ENCODE measurements at regions not wholly inside any gene's neighbourhood (a gene's known extent, or its start where the extent isn't known, plus 50 kb on each side); places are given as distances from the start of the nearest gene placed in this dataset.

DNA sequence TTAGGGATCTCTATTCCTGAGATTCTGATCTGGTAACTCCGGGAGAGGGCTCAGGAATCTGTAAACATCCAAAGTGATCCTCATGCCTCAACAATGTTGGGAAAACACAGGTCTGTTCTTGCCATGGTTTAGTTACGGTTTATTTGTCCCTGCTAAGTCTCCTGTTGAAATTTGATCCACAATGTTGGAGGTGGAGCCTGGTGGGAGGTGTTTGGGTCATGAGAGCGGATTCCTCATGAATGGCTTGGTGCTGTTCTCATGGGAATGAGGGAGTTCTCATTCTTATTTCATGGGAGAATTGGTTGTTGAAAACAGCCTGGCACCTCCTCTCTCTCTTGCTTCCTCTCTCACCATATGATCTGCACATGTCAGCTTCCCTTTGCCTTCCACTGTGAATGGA lies 608.6 kb upstream of the GOT2 start (continued):
- TF ChIP-seq, protein P1, sequence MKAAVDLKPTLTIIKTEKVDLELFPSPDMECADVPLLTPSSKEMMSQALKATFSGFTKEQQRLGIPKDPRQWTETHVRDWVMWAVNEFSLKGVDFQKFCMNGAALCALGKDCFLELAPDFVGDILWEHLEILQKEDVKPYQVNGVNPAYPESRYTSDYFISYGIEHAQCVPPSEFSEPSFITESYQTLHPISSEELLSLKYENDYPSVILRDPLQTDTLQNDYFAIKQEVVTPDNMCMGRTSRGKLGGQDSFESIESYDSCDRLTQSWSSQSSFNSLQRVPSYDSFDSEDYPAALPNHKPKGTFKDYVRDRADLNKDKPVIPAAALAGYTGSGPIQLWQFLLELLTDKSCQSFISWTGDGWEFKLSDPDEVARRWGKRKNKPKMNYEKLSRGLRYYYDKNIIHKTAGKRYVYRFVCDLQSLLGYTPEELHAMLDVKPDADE (CRISPR knock-in tag; IDR thresholded peaks at IDR 0.05): no peak

DNA sequence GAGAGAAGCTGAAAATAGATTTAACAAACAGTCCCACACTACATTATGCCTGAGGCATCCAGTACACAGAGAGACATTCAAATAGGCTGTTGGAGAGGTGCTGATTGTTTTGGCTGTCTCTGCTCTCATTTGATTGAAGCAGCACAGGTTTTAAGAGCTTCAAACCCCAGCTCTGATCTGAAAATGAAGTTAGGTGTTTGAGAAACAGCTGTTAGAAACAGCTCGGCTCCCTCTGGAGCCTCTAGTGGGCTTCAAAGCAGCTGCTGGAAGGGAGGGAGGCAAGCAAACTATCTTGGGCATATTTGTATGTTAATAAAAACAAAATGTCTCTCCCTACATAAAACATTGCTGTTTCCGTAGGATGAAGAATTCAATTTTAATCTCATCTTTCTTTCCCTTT lies 607.3 kb upstream of the GOT2 start:
- Histone ChIP-seq H3K27ac (ENCODE audit: extremely low read length, insufficient read depth, low read length) (no peak overlapping the region), H3K27me3 (ENCODE audit: control insufficient read depth in 1 of 2, insufficient read depth in 2 of 2, low read length in 2 of 2) (no peaks in the 10 kb centered on the region; a peak in 1 of 5 replicates), H3K9ac (ENCODE audit: insufficient read depth, low read depth, low read length) (no peak overlapping the region), H3K36me3 (replicated peaks in 1 of 2; ENCODE audit: control insufficient read depth in 1 of 2, insufficient read depth in 2 of 2, low read length in 2 of 2) (no peaks in the 10 kb centered on the region), H3K79me2 (ENCODE audit: insufficient read depth, low read length) (no peaks in the 10 kb centered on the region), H3K4me3 (replicated peaks in 1 of 3; ENCODE audit: insufficient read depth in 1 of 3, low read depth in 2 of 3, low read length in 3 of 3) (no peak overlapping the region), H3K9me3 (ENCODE audit: low read length) (no peaks in the 10 kb centered on the region), H3K4me1 (ENCODE audit: insufficient read depth, low read length) (no peaks in the 10 kb centered on the region), H2AFZ (ENCODE audit: low read length) (no peak overlapping the region), H4K20me1 (ENCODE audit: insufficient read depth, low read length) (no peaks in the 10 kb centered on the region), H3K4me2 (ENCODE audit: low read depth, low read length) (no peak overlapping the region)
- ChIA-PET CTCF (ENCODE audit: low intra/inter-chr PET ratio, low total read pairs) (no interaction called here), POLR2A (no interaction called here)
- DNase-seq (ENCODE audit: low spot score) (no peak), ATAC-seq (peak; percentile 51; the same call in 2 of the 3 replicates), FAIRE-seq (no peak)
- WGBS (ENCODE audit: low lambda C conversion rate): 8% methylated on average over 2 of the region's 2 CpGs
- TF ChIP-seq ZNF224 (CRISPR knock-in tag; IDR thresholded peaks at IDR 0.05): no peak
- no peak for TF ChIP-seq ZBTB7B (CRISPR knock-in tag; IDR thresholded peaks at IDR 0.05)
- no peak for TF ChIP-seq KLF11 (CRISPR knock-in tag; IDR thresholded peaks at IDR 0.05)
- no TSS peak for BruUV-seq (replicated peaks)
- in situ Hi-C loops (cut with HindIII; ENCODE audit: extremely low pct_ligation_motif_present, low pct_unique_long_range_greater_than_20kb): no loop called here
- intact Hi-C loops (cut with micrococcal nuclease; ENCODE audit: unreplicated experiment): no loop called here

DNA sequence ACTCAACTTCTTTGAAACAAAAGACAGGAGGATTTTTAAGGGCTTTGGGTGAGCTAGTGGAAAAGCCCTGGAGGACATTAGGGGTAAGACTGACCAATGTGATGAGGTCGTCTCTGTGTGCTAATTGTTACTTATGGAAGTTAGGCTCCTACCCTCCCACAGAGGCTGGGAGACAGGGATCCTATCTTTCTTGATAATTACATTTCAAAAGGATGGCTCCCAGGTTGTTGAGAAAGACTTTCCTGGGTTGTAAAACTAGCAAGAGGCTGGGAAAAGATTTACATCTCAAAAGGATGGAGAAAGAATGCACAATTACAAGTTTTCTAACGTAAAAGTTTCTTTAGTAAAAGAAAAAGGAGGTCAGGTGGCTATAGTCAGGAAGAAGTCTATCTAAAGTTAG lies 605.8 kb upstream of the GOT2 start:
- no TSS peak for BruUV-seq (replicated peaks)
- DNase-seq (ENCODE audit: low spot score): no peak
- TF ChIP-seq NCOA2 (CRISPR knock-in tag; IDR thresholded peaks at IDR 0.05): no peak
- FAIRE-seq: no peak
- no peak overlapping the region for H3K4me3 ChIP-seq (replicated peaks in 1 of 3; ENCODE audit: insufficient read depth in 1 of 3, low read depth in 2 of 3, low read length in 3 of 3)
- POLR2A ChIA-PET: no interaction called here
- H3K27me3 ChIP-seq (ENCODE audit: control insufficient read depth in 1 of 2, insufficient read depth in 2 of 2, low read length in 2 of 2): no peaks in the 10 kb centered on the region; a peak in 1 of 5 replicates
- WGBS (ENCODE audit: low lambda C conversion rate): under 1% methylated on average over 2 of the region's 2 CpGs
- no peaks in the 10 kb centered on the region for H3K9me3 ChIP-seq (ENCODE audit: low read length)
- CTCF ChIA-PET (ENCODE audit: low intra/inter-chr PET ratio, low total read pairs): no interaction called here
- no peaks in the 10 kb centered on the region for H3K36me3 ChIP-seq (replicated peaks in 1 of 2; ENCODE audit: control insufficient read depth in 1 of 2, insufficient read depth in 2 of 2, low read length in 2 of 2)
- H3K27ac ChIP-seq (ENCODE audit: extremely low read length, insufficient read depth, low read length): no peak overlapping the region
- H3K4me1 ChIP-seq (ENCODE audit: insufficient read depth, low read length): no peaks in the 10 kb centered on the region
- no peaks in the 10 kb centered on the region for H3K79me2 ChIP-seq (ENCODE audit: insufficient read depth, low read length)
- in situ Hi-C loops (cut with HindIII; ENCODE audit: extremely low pct_ligation_motif_present, low pct_unique_long_range_greater_than_20kb) (no loop called here), intact Hi-C loops (cut with micrococcal nuclease; ENCODE audit: unreplicated experiment) (no loop called here)
- H2AFZ ChIP-seq (ENCODE audit: low read length): no peak overlapping the region
- ATAC-seq: no peak
- no peak overlapping the region for H3K9ac ChIP-seq (ENCODE audit: insufficient read depth, low read depth, low read length)
- H4K20me1 ChIP-seq (ENCODE audit: insufficient read depth, low read length): no peaks in the 10 kb centered on the region
- H3K4me2 ChIP-seq (ENCODE audit: low read depth, low read length): no peak overlapping the region

All from HepG2 (cell line).